ENCODE measurements at regions not wholly inside any gene's neighbourhood (a gene's known extent, or its start where the extent isn't known, plus 50 kb on each side); places are given as distances from the start of the nearest gene placed in this dataset.

DNA sequence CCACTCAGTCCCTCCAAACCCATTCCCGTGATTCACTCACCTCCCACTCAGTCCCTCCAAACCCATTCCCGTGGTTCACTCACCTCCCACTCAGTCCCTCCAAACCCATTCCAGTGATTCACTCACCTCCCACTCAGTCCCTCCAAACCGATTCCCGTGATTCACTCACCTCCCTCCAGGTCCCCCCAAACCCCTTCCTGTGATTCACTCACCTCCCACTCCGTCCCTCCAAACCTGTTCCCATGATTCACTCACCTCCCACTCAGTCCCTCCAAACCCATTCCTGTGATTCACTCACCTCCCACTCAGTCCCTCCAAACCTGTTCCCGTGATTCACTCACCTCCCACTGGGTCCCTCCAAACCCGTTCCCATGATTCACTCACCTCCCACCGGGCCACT, 639.6 kb downstream of the BRD1 start:
- no peak for DNase-seq (ENCODE audit: low read depth in 2 of 2)

DNA sequence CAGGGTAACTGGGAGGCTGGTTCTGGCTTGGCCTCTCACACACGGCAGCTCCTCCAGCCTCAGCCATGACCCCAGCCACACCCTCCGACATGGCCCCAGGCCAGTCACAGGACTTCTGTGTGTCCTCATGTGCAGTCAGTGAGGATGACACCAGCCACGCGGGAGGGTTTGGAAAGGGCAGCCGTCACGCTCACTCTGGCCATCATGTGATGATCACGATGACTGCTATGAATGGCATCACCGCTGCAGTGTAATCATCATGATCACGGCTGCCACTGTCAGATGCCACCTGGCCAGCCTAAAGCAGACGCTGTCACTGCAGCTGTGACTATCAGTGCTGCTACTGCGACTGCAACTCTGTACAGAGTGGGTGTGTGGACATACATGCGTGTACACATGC, 640.9 kb downstream of the BRD1 start:
- no peak for DNase-seq (ENCODE audit: low read depth in 2 of 2)

DNA sequence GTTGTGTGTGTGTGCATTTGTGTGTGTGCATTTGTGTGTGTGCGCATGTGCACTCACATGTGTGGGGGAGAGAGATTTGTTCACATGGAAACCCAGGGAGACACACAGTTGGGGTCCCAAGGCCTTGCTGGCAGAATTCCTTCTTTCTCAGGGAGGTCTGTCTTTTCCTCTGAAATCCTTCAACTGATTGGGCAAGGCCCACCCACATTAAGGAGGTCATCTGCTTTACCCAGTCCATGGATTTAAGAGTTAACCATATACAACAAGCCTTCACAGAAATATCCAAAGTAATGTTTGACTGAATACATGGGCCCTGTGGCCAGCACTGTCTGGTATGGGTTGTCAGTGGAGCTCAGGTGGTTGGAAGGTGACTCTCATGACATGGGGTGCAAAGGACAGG, 641.4 kb downstream of the BRD1 start:
- DNase-seq (ENCODE audit: low read depth in 2 of 2): no peak

DNA sequence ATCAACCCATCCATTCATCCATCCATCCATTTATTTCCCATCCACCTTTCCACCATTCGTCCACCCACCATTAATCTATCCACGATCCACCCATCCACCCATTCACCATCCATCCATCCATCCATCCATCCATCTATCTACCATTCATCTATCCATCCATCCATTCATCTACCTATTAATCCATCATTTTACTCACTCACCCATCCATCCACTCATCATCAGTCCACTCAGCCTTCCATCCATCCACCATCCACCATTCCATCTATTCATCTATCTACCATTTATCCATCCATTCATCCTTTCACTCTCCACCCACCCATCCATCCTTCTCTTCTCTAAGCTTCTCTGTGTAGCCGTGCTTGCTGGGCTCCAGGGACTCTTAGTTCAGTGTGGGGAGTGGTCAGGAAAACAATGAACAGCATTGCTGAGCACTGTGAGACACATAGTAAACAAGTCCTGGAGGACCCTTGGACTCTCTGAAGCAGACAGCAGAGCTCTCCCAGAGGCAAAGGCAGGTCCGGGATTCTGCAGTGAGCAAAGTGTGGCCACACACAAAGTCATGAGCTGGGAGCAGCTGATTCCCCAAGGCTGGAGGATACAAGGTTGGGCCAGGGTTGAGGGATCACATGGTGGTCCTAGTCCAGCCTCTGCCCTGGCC, 642.2 kb downstream of the BRD1 start:
- no peak for DNase-seq (ENCODE audit: low read depth in 2 of 2)

DNA sequence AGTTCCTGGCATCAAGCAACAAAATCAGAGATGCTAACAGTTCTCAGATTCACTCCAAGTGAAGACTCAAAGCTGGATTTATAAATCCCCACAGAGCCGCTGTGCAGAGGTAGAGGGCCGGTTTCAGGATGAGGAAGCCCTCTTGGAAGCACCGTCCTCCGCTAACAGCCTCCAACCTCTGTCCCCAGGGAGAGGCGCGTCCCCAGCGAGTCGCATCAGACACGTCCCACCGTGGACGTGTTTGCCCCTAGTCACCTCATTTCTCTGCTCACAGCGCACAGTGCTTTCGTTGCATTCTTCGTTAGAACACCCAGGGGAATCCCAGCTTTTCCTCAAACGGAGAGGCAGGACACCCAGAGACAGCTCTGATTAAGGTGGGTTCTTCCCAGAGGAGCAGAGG, 642.9 kb downstream of the BRD1 start:
- no peak for DNase-seq (ENCODE audit: low read depth in 2 of 2)

DNA sequence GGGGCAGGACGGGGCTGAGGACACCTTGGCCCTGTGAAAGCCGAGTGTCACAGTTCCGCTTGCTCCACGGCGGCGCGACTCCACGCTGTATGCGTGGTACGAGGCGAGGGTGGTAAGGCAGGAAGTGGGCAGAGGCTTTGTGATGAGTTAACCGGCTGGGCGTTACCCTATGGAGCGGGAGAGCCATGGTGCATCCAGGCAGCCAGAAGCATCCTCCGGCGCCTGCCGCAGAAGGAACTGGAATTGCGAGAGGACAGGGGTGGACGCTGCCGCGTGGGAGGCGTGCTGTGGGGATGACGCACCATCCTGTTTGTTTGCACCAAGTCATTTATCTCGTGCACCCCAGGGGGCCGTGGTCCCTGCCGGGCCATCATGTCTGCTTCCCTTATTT, 643.9 kb downstream of the BRD1 start:
- no peak for DNase-seq (ENCODE audit: low read depth in 2 of 2)

DNA sequence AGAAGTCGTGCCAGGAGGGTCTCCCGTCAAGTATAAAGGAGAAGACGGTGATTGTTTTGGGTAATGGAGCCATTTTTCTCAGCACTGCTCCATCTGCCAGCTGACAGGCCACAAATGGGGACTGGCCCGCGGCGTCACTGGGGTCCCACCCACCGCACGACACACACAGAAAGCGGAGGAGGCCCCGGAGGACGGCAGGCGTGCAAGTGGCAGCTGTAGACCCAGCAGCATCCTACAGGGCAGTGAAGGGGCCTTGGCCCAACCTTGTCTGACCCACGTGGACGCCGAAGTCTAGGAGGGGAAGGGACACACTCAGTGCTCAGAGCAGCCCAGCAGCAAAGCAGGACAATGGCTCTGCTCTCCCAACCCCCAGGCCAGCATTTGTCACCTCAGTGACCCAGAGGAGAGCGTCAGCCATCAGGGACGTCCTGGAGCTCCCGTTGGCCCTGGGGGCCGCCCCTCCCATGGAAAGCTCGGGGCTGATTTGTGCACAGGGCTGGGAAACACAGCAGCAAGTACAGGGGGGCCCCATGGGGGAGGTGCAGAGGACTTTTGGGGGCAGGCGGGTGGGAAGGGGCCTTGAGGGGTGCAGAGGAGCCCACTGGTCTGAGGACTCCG, 644.4 kb downstream of the BRD1 start:
- no peak for DNase-seq (ENCODE audit: low read depth in 2 of 2)

DNA sequence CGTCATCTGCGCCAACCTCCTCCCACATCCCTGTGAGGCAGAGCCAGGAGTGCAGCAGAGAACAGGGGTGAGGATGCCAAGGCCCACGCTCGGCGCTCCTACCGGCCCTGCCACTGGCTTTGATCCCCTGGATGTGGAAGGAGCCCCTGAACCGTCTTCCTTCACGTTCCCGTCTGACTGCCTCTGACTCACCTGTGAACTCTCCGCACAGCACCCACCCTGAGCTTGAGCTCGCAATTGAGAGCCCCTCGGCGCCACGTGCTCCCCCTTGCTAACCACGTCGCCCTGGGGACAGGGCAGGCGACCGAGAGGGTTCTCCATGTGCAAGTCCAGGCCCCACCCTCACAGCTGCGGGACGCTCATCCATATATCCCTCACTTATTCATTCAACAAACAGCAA, 645.3 kb downstream of the BRD1 start:
- no peak for DNase-seq (ENCODE audit: low read depth in 2 of 2)

DNA sequence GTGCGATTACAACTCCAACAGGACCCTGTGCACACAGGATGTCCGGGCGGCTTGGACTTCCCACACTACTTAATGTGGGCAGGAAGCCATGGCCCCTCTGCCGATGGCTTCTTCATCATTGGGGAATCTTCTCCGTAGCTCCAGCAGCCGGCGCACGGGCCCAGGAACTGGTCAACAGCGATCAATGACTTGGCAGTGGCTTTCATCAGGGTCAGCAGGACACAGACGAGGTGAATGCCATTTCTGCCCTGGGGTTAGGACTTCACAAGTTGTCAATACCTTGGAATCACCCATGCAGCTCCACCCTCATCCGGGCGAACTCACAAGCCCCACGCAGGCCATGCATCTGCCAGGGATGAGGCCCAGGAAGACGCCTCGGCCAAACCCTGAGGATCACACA, 645.7 kb downstream of the BRD1 start:
- no peak for DNase-seq (ENCODE audit: low read depth in 2 of 2)

DNA sequence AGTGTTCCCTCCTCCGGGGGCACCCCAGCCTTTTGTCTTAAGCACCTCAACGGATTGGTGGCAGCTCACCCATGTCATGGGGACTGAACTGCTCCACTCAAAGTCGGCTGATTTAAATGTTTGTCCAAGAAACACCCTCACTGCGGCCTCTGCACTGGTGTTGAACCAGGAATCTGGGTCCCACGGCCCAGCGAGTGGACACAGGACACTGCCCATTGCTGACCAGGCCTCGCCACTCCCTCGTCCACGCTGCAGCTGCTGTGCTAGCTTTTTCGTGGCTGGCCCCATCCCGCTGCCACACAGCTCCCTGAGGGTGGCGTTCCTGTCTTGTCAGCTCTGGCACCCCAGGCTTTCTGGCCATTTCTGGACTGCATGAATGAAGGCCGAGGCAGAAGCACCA, 646.2 kb downstream of the BRD1 start:
- DNase-seq (ENCODE audit: low read depth in 2 of 2): no peak

DNA sequence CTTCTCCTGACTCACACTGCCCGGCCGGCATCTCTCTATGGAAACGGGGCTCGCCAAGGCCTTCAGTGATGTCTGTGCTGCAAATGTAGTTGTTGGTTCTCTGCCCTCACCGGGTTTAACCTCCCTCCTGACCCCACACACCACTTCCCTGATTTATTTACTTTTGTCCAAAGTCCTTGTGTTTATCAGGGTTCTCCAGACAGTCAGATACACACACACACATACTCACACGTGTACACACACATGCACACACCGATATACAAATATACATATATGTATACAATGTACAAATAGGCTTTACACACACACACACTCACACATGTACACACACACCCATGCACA, 647.0 kb downstream of the BRD1 start:
- no peak for DNase-seq (ENCODE audit: low read depth in 2 of 2)

DNA sequence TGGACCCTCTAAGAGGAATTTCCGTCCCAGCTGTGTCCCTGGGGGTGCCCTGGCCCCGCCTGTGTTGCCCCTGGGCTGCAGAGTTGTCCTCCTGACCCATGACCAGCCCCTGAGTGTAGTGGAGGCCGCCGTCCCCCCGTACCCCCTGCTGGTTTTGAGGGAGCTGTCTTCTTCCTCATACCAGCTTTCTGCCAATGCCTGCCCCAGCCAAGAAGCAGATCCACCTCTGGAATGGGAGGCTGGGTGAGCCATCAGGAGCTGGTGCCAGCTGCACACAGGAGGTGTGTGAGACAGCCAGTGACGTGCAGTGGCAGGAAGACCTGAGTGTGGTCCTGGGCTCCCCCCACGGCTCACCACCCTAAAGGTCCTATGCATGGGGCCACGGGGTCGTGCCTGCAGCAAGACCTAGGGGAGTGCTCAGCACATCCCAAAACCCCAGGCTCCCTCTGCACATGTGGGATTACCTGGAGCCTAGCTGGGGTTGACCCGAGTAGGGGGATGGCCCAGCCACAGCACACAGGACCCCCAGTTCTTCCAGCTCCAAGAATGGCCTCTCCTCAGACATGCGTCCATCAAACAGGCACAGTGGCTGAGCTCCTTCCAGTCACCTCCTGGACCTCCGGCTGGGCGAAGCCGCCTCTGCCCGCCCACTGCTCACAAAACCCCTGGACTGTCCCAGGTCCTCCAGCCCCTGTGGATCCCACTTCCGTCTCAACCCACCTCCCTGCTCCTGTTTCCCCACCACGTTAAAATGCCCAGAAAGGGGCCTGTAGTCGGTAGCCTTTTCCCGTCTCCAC, 647.6 kb downstream of the BRD1 start:
- DNase-seq (ENCODE audit: low read depth in 2 of 2): no peak

DNA sequence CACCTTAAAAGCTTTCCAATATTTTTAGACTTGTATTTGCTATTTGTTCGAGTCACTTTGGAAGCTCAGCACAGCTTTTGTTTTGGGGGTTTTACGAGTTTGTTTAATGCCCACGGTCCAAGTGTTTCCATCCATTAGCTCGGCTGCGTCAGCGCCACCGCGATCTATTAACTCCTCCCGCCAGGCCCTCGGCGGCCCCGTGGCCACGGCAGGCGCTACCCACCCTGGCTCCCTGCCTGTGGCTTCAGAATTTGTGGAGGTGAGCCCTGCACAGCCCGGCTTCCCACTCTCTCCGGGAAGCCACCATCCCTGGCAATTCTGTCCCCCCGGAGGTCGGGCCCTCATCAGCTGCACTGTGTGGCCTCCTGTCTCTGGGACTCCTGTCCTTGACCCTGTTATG, 648.5 kb downstream of the BRD1 start:
- no peak for DNase-seq (ENCODE audit: low read depth in 2 of 2)

DNA sequence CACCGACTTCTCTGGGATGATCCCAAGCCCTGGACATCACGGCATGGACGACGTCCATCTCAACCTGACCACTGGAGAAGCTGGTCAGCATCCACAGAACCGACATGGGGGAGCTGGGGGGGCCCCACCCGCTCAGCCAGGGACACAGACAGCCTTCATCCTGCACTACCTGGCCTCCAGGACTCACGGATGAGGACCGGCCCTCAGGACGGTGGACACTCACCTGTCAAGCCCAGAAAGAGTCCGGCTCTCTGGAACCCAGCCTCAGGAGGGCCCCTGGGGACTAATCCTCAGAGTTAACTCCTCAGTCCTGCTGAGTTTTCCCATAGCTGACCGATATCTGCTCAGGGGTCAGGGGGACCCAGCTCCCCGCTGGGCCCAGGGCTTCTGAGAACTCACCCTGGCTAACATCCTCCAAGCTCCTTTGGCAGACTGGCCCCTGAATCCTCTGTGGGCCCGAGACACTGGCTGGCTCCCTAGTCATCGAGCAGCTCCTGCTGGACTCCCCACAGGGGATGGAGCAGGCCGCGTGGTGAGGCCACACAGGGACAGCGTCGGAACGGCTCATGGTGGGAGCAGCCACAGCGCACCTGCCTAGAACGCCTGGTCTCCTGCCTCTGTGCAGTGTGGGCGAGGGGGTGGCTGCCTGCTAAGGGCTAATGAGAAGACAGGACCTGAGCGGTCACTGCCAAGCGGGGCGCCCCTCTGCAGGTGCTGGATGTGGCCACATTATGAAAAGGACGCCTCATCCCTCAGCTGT, 649.2 kb downstream of the BRD1 start:
- no peak for DNase-seq (ENCODE audit: low read depth in 2 of 2)

DNA sequence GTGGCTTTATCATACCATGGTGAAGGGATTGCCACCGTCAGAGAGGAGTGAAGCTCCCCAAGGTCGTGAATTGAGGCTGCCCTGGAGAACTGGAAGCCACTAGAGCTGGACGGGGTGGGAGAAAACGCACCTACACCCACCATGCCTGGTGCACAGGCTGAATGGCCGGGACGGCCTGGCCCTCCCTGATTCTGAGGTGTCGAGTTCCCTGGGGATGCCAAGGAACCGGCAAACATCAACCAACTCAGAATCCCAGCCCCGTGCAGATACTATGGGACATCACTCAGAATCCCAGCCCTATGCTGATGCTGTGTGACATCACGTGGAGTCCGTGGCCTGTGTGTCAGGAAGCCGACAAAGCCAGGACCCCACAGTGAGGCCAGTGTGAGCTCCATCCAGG, 650.0 kb downstream of the BRD1 start:
- DNase-seq (ENCODE audit: low read depth in 2 of 2): no peak

DNA sequence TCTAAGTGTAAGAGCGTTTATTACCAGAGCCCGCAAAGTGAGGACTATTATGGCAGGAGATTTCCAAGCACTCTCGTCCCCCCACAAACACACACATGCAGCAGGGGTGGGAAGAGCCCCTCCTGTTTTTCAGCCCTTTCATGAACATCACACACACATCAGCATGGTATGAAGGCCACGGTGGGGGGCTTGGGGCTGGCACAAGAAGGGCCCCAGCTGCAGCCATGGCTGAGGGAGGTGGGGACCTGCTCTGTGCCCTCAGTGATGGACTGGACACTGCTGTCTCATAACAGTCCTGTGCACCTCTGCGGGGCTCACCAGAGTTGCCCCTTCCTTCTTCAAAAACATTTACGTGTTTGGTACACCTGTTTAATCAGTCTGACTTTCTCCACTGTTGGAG, 650.7 kb downstream of the BRD1 start:
- no peak for DNase-seq (ENCODE audit: low read depth in 2 of 2)

DNA sequence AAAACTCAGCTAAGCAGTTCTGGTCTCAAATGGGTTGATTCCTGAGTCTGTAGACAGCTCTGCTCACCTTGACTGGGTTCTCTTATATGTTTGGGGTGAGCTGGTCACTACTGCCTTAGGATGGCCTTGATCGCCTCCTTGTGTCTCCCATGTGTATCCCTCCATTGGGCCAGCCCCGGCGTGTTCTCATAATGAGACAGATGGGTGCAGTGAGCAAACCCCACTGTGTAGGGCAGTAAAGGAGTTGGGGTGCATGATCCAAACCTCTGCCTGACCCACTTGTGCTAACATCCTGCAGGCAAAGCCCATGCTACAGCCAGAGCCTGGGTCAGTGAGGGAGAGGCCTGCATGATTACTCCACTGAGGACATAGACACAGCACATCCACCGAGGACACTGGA, 657.6 kb downstream of the BRD1 start:
- no peak for DNase-seq (ENCODE audit: low read depth in 2 of 2)

DNA sequence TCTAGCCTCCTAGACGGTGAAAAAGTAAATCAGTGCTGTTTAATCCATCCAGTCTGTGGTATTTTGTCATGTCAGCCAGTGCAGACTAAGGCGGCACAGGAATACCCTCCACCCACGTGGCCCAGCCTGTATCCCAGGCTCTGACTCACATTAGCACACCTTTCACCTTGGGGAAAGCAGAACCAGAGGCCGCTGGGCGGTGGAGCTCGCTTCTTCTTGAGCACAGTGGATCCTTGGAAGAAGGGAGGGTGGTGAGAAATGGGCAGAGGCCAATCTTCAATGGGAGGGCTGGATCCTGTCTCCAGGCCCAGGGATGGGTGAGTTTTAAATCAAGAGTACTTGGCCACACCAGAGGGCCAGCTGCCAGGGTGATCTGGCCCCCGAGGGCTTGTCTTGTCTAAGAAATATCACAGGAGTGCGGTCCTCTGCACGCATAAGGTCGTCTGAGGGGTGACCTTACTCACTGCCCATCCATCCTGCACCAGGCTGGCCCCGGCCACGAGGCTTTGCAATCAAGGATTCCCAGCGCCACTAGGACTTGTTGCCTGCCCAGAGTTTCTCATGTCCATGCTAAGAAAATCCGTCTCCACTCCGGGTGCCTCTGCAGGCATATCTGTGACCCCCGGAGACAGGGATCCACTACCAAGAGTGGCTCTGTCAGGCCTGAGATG, 658.5 kb downstream of the BRD1 start:
- DNase-seq (ENCODE audit: low read depth in 2 of 2): no peak

DNA sequence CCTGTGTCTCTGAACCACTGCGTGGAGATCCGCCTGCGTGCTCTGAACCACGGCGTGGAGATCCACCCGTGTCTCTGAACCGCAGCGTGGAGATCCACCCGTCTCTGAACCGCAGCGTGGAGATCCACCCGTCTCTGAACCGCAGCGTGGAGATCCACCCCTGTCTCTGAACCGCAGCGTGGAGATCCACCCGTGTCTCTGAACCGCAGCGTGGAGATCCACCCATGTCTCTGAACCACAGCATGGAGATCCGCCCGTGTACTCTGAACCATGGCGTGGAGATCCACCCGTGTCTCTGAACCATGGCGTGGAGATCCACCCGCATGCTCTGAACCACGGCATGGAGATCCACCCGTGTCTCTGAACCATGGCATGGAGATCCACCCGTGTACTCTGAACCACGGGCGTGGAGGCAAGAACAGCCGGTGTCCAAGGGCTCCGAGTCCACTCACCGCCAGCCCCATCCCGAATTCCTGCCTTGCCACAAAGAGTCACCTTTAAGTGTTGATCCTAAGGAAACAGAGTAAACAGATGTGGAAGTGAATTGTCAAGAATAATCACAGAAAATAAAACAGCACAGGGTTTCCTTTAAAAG, 659.4 kb downstream of the BRD1 start:
- no peak for DNase-seq (ENCODE audit: low read depth in 2 of 2)

DNA sequence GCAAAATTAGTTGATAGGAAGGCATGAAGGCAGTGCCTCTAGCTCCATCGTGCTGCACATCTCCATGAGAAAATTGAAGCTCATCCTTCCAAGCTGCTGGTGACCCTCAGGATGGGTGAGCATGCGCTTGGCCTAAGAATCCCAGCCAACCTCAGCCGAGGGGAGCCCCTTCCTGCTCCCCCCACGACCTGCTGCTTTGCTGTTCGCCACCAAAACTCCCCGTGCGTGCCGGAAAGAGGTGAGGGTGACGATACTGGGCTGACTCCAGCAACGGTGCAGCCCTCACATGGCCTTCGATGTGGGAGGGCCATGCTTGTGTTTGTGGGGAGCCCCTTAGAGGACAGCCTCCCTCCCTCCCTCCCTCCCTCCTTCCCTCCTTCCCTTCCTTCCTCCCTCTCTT, 660.9 kb downstream of the BRD1 start:
- no peak for DNase-seq (ENCODE audit: low read depth in 2 of 2)

DNA sequence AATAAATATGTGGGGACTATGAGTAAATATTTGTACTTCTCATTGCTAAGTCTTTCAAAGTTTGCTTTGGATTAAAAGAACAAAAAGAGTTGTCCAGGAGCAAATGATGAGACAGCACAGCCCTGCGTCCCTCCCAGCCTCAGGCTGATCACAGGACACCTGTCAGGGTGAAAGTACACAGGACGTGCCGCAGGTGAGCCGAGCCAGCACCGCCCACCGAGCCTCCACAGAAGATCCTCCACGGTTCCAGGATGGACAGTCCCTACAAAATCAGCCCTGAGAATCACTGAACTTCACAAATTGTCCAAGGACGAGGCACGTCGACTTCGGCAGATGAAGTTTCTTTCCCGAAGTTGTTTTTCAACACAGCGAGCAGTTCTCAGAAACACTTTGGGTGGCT, 661.5 kb downstream of the BRD1 start:
- DNase-seq (ENCODE audit: low read depth in 2 of 2): no peak
